ENCODE measurements at regions not wholly inside any gene's neighbourhood (a gene's known extent, or its start where the extent isn't known, plus 50 kb on each side); places are given as distances from the start of the nearest gene placed in this dataset.
A peak's percentile ranks its signal among the peaks of the same experiment; 100 is the strongest.

- CTCF ChIA-PET, result no interaction called here
- H3K4me3 ChIP-seq (ENCODE audit: low read depth, low read length), result no peak overlapping the region
- POLR2A ChIA-PET, result no interaction called here
- no peaks in the 10 kb centered on the region for H3K27me3 ChIP-seq (ENCODE audit: control insufficient read depth, insufficient read depth, low read length)
- TF ChIP-seq CTCF (IDR thresholded peaks at IDR 0.05; ENCODE audit: insufficient read depth, low read depth, low read length), result no peak
- no peaks in the 10 kb centered on the region for H3K36me3 ChIP-seq (ENCODE audit: control insufficient read depth, insufficient read depth, low read length)
- no peak for DNase-seq (ENCODE audit: low read depth)
These were observed 149.9 kb upstream of the SMLR1 start for GRCh38 chr6:130677312-130677711.

- ChIA-PET POLR2A (no interaction called here), CTCF (no interaction called here)
- DNase-seq (ENCODE audit: low read depth), result no peak
- Histone ChIP-seq H3K36me3 (ENCODE audit: control insufficient read depth, insufficient read depth, low read length) (no peaks in the 10 kb centered on the region), H3K4me3 (ENCODE audit: low read depth, low read length) (no peak overlapping the region), H3K27me3 (ENCODE audit: control insufficient read depth, insufficient read depth, low read length) (no peaks in the 10 kb centered on the region)
- TF ChIP-seq CTCF (IDR thresholded peaks at IDR 0.05; ENCODE audit: insufficient read depth, low read depth, low read length), result no peak
These were observed 149.4 kb upstream of the SMLR1 start for GRCh38 chr6:130677766-130678165.

GRCh38 chr6:130679684-130680083 is 147.5 kb upstream of the SMLR1 start:
- Histone ChIP-seq H3K4me3 (ENCODE audit: low read depth, low read length) (no peak overlapping the region), H3K36me3 (ENCODE audit: control insufficient read depth, insufficient read depth, low read length) (no peaks in the 10 kb centered on the region), H3K27me3 (ENCODE audit: control insufficient read depth, insufficient read depth, low read length) (no peaks in the 10 kb centered on the region; the same call in 1 of the 2 replicates)
- ChIA-PET POLR2A (interaction anchor here (0.7 kb wide), 1 partner anchor 457 kb away, joined by 4 read pairs; no protein-coding TSS in a partner anchor), CTCF (interaction anchor here (0.7 to 1.4 kb wide), 2 partner anchors 19 to 917 kb away, joined by 3 read pairs; no protein-coding TSS in a partner anchor)
- no peak for TF ChIP-seq CTCF (IDR thresholded peaks at IDR 0.05; ENCODE audit: insufficient read depth, low read depth, low read length)
- no peak for DNase-seq (ENCODE audit: low read depth)

- ChIA-PET CTCF (interaction anchor here (0.7 to 1.4 kb wide), 2 partner anchors 18 to 917 kb away, joined by 3 read pairs; no protein-coding TSS in a partner anchor), POLR2A (interaction anchor here (0.7 kb wide), 1 partner anchor 457 kb away, joined by 4 read pairs; no protein-coding TSS in a partner anchor)
- TF ChIP-seq CTCF (IDR thresholded peaks at IDR 0.05; ENCODE audit: insufficient read depth, low read depth, low read length), result no peak
- H3K4me3 ChIP-seq (ENCODE audit: low read depth, low read length), result no peak overlapping the region
- H3K36me3 ChIP-seq (ENCODE audit: control insufficient read depth, insufficient read depth, low read length), result no peaks in the 10 kb centered on the region
- H3K27me3 ChIP-seq (ENCODE audit: control insufficient read depth, insufficient read depth, low read length), result no peaks in the 10 kb centered on the region; the same call in 1 of the 2 replicates
- no peak for DNase-seq (ENCODE audit: low read depth)
These were observed 147.1 kb upstream of the SMLR1 start for GRCh38 chr6:130680116-130680515.

DNA sequence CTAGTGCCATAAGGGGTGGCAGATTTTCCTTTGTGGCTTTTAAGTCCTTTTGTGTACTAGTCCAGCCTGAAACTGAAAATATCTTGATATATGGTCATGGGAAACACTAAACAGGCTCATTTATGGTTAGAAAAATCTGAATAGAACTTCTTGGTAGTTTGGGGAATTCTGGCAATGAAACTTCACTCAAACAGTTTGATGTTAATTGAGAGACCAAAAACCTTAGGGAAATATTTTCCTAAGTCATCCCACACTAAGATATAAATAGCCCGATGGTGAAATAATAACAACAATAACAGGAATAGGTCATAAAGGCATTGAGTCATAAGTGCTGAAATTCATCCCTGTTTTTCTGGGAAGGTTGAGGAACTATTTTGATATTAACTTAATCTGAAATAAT is 146.2 kb upstream of the SMLR1 start:
- POLR2A ChIA-PET, result no interaction called here
- peak; percentile 73 for DNase-seq (ENCODE audit: low read depth)

More for the DNA sequence above, 146.2 kb upstream of the SMLR1 start:
- Histone ChIP-seq H3K4me3 (ENCODE audit: low read depth, low read length) (no peak overlapping the region), H3K36me3 (ENCODE audit: control insufficient read depth, insufficient read depth, low read length) (no peaks in the 10 kb centered on the region), H3K27me3 (ENCODE audit: control insufficient read depth, insufficient read depth, low read length) (no peaks in the 10 kb centered on the region; the same call in 1 of the 2 replicates)
- TF ChIP-seq CTCF (IDR thresholded peaks at IDR 0.05; ENCODE audit: insufficient read depth, low read depth, low read length), result no peak
- CTCF ChIA-PET, result no interaction called here

Data from BJ (cell line).